Tibial artery (tissue), 4 donors: ENCODE measurements at regions not wholly inside any gene's neighbourhood (a gene's known extent, or its start where the extent isn't known, plus 50 kb on each side); places are given as distances from the start of the nearest gene placed in this dataset.

Experiments used
- DNase-seq, 2 donors: peaks; one replicate each; pipeline ENCODE4 v3.0.0-alpha.2; 2019
- H3K27ac ChIP-seq, 2 donors: fragments of 200-600 bp; sonication (generic) in 1 of 2; 1 replicate in 1 of 2; 2 replicates in 1 of 2; pipeline ENCODE4 v1.5.1; 2018 to 2019; ENCODE audit warnings: mild to moderate bottlenecking in 1 of 2
- H3K27me3 ChIP-seq, 2 donors: fragments of 200-600 bp; sonication (generic) in 1 of 2; one replicate each; pipeline versions ENCODE4 v1.5.1 to v1.6.0; 2016 to 2019
- H3K36me3 ChIP-seq, 3 donors: fragments of 200-600 bp; sonication (generic) in 2 of 3; one replicate each; pipeline ENCODE4 v1.5.1; 2016 to 2019; ENCODE audit warnings: mild to moderate bottlenecking in 2 of 3
- H3K4me1 ChIP-seq, 4 donors: fragments of 200-600 bp; sonication (generic) in 2 of 4; 1 replicate in 3 of 4; 2 replicates in 1 of 4; pipeline ENCODE4 v1.5.1; 2016 to 2019
- H3K4me3 ChIP-seq, 2 donors: fragments of 200-600 bp; sonication (generic) in 1 of 2; 1 replicate in 1 of 2; 2 replicates in 1 of 2; pipeline ENCODE4 v1.5.1; 2018 to 2019; ENCODE audit warnings: mild to moderate bottlenecking in 2 of 2
- H3K9me3 ChIP-seq, 3 donors: fragments of 200-600 bp; sonication (generic) in 1 of 3; one replicate each; pipeline ENCODE4 v1.5.1; 2016 to 2019
- intact Hi-C: fragments of 100-400 bp; cut with DNase I; formaldehyde crosslinking; loops from one replicate; pipeline ENCODE4 v1.15.0; 2023; ENCODE audit warnings: low total_unique reads
- TF ChIP-seq, protein P1 (sequence below), 2 experiments: fragments of 200-600 bp in 1 of 2; fragments of 450-650 bp in 1 of 2; IDR thresholded peaks; one replicate each; pipeline ENCODE4 v1.5.1; 2017 to 2019; ENCODE audit warnings: antibody characterized with exemption in 2 of 2, mild to moderate bottlenecking in 1 of 2, moderate library complexity in 1 of 2

GRCh38 chr14:103259801-103260628 is 74.0 kb upstream of the EIF5 start:
- peaks cover 0 to 7% (median 2%) of the 10 kb centered on the region in 4 donors for H3K4me1 ChIP-seq
- H3K4me3 ChIP-seq, result peak overlapping the region; percentile 55 to 59
- DNase-seq, result no peak
- intact Hi-C loops, result no loop called here
- H3K9me3 ChIP-seq, result no peaks in the 10 kb centered on the region
- H3K36me3 ChIP-seq, result no peaks in the 10 kb centered on the region
- TF ChIP-seq, protein P1, sequence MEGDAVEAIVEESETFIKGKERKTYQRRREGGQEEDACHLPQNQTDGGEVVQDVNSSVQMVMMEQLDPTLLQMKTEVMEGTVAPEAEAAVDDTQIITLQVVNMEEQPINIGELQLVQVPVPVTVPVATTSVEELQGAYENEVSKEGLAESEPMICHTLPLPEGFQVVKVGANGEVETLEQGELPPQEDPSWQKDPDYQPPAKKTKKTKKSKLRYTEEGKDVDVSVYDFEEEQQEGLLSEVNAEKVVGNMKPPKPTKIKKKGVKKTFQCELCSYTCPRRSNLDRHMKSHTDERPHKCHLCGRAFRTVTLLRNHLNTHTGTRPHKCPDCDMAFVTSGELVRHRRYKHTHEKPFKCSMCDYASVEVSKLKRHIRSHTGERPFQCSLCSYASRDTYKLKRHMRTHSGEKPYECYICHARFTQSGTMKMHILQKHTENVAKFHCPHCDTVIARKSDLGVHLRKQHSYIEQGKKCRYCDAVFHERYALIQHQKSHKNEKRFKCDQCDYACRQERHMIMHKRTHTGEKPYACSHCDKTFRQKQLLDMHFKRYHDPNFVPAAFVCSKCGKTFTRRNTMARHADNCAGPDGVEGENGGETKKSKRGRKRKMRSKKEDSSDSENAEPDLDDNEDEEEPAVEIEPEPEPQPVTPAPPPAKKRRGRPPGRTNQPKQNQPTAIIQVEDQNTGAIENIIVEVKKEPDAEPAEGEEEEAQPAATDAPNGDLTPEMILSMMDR (IDR thresholded peaks at IDR 0.05), result no peak
- peak overlapping the region; percentile 69 to 77 for H3K27ac ChIP-seq
- peaks cover 0 to 2% of the 10 kb centered on the region in 2 donors for H3K27me3 ChIP-seq

- peak; percentile 53 to 72 for DNase-seq
- Histone ChIP-seq H3K27ac (peak overlapping the region; percentile 69 to 77), H3K4me1 (peaks cover 0 to 7% (median 2%) of the 10 kb centered on the region in 4 donors), H3K27me3 (peaks cover 0 to 2% of the 10 kb centered on the region in 2 donors), H3K4me3 (peak overlapping the region; percentile 55 to 59), H3K9me3 (no peaks in the 10 kb centered on the region), H3K36me3 (no peaks in the 10 kb centered on the region)
- TF ChIP-seq, protein P1 (IDR thresholded peaks at IDR 0.05), result no peak
- intact Hi-C loops, result no loop called here
Measured at GRCh38 chr14:103260629-103261124, 73.4 kb upstream of the EIF5 start.

DNA sequence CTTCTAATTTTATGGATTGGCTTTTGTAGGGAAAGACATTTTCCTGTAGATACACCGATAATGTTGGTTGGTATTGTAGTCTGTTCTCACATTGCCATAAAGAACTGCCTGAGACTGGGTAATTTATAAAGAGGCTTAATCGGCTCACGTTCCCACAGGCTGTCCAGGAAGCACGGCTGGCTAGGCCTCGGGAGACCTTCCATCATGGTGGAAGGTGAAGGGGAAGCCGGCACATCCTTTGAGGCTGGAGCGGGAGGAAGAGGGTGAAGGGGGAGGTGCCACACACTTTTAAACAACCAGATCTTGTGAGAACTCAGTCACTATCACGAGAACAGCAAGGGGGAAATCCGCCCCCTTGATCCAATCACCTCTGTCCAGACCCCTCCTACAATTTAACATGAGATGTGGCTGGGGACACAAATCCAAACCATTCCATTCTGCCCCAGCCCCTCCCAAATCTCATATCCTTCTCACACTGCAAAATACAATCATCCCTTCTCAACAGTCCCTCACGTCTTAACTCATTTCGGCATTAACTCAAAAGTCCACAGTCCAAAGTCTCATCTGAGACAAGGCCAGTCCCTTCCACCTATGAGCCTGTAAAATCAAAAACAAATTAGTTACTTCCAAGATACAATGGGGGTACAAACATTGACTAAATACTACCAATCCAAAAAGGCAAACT is 66.7 kb upstream of the EIF5 start:
- Histone ChIP-seq H3K9me3 (no peaks in the 10 kb centered on the region), H3K27me3 (peaks cover 0 to 31% of the 10 kb centered on the region in 2 donors), H3K36me3 (no peaks in the 10 kb centered on the region), H3K27ac (no peak overlapping the region), H3K4me3 (no peak overlapping the region), H3K4me1 (no peaks in the 10 kb centered on the region)
- TF ChIP-seq, protein P1 (IDR thresholded peaks at IDR 0.05), result no peak
- intact Hi-C loops, result no loop called here
- no peak for DNase-seq

GRCh38 chr14:103271189-103271588 is 62.8 kb upstream of the EIF5 start:
- no peak for DNase-seq
- no peak overlapping the region for H3K27ac ChIP-seq
- H3K36me3 ChIP-seq, result no peaks in the 10 kb centered on the region
- intact Hi-C loops, result no loop called here
- peaks cover 0 to 64% of the 10 kb centered on the region in 2 donors for H3K27me3 ChIP-seq
- TF ChIP-seq, protein P1 (IDR thresholded peaks at IDR 0.05), result no peak
- no peak overlapping the region for H3K4me3 ChIP-seq
- peaks cover 0 to 16% (median 13%) of the 10 kb centered on the region in 4 donors for H3K4me1 ChIP-seq
- no peaks in the 10 kb centered on the region for H3K9me3 ChIP-seq

DNA sequence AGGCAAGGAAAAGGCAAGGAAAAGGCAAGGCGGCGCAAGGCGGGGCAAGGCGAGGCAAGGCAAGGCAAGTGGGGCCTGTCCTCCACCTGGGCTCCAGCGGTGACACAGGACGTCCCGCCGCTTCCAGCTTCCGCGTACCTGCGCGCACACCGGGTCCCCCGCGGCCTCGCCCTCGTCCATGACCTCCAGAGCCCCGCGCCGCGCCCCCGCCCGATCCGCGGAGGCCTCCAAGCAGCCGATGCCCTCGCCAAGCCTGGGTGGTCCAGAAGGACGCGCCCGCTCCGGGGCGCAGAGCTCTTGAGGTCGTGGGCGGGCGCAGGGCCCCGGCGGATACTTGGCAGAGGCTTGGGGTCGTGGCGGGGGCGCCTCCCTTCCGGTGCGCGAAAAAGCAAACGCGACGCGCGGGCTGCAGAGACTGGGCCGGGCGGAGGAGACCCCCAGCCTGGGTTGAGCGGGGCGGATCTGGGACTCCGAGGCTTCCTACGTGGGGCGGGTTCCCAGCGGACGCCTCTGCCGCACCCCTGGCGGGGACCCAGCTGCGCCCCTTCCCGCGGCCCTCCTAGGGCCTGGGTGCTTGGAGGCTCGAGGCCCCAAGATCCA is 60.8 kb upstream of the EIF5 start:
- Histone ChIP-seq H3K4me1 (peaks cover 0 to 16% (median 13%) of the 10 kb centered on the region in 4 donors), H3K36me3 (no peaks in the 10 kb centered on the region), H3K9me3 (no peaks in the 10 kb centered on the region), H3K27me3 (peaks cover 0 to 78% of the 10 kb centered on the region in 2 donors), H3K4me3 (peak overlapping the region; percentile 21 to 30), H3K27ac (no peak overlapping the region)
- no peak for DNase-seq
- TF ChIP-seq, protein P1 (IDR thresholded peaks at IDR 0.05), result no peak
- intact Hi-C loops, result no loop called here
